GM23248 (cell line): ENCODE measurements at regions not wholly inside any gene's neighbourhood (a gene's known extent, or its start where the extent isn't known, plus 50 kb on each side); places are given as distances from the start of the nearest gene placed in this dataset.

Source experiments
- DNase-seq: peaks from one replicate; pipeline ENCODE4 v3.0.0-alpha.2; 2015
- H2AFZ ChIP-seq: fragments of 200-600 bp; sonication (generic); 2 replicates; pipeline ENCODE4 v1.6.1; 2016; ENCODE audit warnings: antibody characterized with exemption
- H3F3A ChIP-seq: fragments of 200-600 bp; sonication (generic); 2 replicates; pipeline ENCODE4 v1.6.1; 2016; ENCODE audit warnings: mild to moderate bottlenecking, antibody characterized with exemption, mixed run types; ENCODE audit not compliant: insufficient read depth
- H3K27ac ChIP-seq: fragments of 200-600 bp; sonication (generic); 2 replicates; pipeline ENCODE4 v1.5.1; 2016; ENCODE audit warnings: mild to moderate bottlenecking
- H3K27me3 ChIP-seq: fragments of 200-600 bp; sonication (generic); replicated peaks from 2 replicates; pipeline ENCODE4 v1.6.1; 2016; ENCODE audit warnings: mild to moderate bottlenecking; ENCODE audit not compliant: insufficient read depth
- H3K36me3 ChIP-seq: fragments of 200-600 bp; sonication (generic); 2 replicates; pipeline ENCODE4 v1.6.1; 2016; ENCODE audit warnings: low read depth, mild to moderate bottlenecking
- H3K4me1 ChIP-seq: fragments of 200-600 bp; sonication (generic); 2 replicates; pipeline ENCODE4 v1.6.1; 2016; ENCODE audit warnings: mild to moderate bottlenecking; ENCODE audit not compliant: insufficient read depth
- H3K4me2 ChIP-seq: fragments of 200-600 bp; sonication (generic); one replicate; pipeline ENCODE4 v1.6.1; 2016; ENCODE audit warnings: mild to moderate bottlenecking; ENCODE audit not compliant: unreplicated experiment
- H3K4me3 ChIP-seq: fragments of 200-600 bp; sonication (generic); 2 replicates; pipeline ENCODE4 v1.5.1; 2016; ENCODE audit warnings: mild to moderate bottlenecking
- H3K79me2 ChIP-seq: fragments of 200-600 bp; sonication (generic); 2 replicates; pipeline ENCODE4 v1.6.1; 2016; ENCODE audit warnings: mild to moderate bottlenecking; ENCODE audit not compliant: insufficient read depth
- H3K9ac ChIP-seq: fragments of 200-600 bp; sonication (generic); 2 replicates; pipeline ENCODE4 v1.6.1; 2016; ENCODE audit warnings: mild to moderate bottlenecking
- H3K9me2 ChIP-seq: fragments of 200-600 bp; sonication (generic); 2 replicates; pipeline ENCODE4 v1.6.1; 2016; ENCODE audit warnings: mixed run types, mild to moderate bottlenecking, moderate library complexity; ENCODE audit not compliant: insufficient read depth
- H3K9me3 ChIP-seq: fragments of 200-600 bp; sonication (generic); one replicate; pipeline ENCODE4 v1.6.1; 2017; ENCODE audit warnings: low read depth
- H4K20me1 ChIP-seq: fragments of 200-600 bp; sonication (generic); 2 replicates; pipeline ENCODE4 v1.6.0; 2016; ENCODE audit not compliant: insufficient read depth
- EZH2 ChIP-seq: fragments of 200-600 bp; sonication (generic); IDR thresholded peaks from 2 replicates; pipeline ENCODE4 v1.6.1; 2018; ENCODE audit warnings: antibody characterized with exemption, mild to moderate bottlenecking; ENCODE audit not compliant: insufficient read depth, poor library complexity, severe bottlenecking
- EZH2phosphoT487 ChIP-seq: fragments of 200-600 bp; sonication (generic); IDR thresholded peaks from 2 replicates; pipeline ENCODE4 v1.6.1; 2018; ENCODE audit warnings: antibody characterized with exemption, moderate library complexity, mild to moderate bottlenecking, low read depth; ENCODE audit not compliant: insufficient read depth
- WGBS, 2 experiments: methylation state at CpG; one replicate each; pipeline ENCODE4 v1.1.6; 2015 to 2017; ENCODE audit warnings: low lambda C conversion rate in 2 of 2, low coverage in 1 of 2; ENCODE audit errors: missing lambda C conversion rate in 2 of 2; 5-methylcytosine and 5-hydroxymethylcytosine counted together
- in situ Hi-C: fragments of 300-500 bp; cut with MboI; formaldehyde crosslinking; loops from 2 replicates; pipeline ENCODE4 v1.15.0; 2020

GRCh38 chr2:47650001-47650535 is 79.3 kb upstream of the KCNK12 start:
- no peaks in the 10 kb centered on the region for H3K36me3 ChIP-seq
- peaks cover 22% of the 10 kb centered on the region for H3K27me3 ChIP-seq
- TF ChIP-seq EZH2phosphoT487 (no peak), EZH2 (no peak)
- no peaks in the 10 kb centered on the region for H3K79me2 ChIP-seq
- H3K4me2 ChIP-seq = no peak overlapping the region
- H3K9me3 ChIP-seq = no peaks in the 10 kb centered on the region
- no peak overlapping the region for H3K4me3 ChIP-seq
- WGBS, 2 experiments = 5 to 6% methylated on average over 9 of the region's 9 CpGs
- in situ Hi-C loops = no loop called here
- no peaks in the 10 kb centered on the region for H4K20me1 ChIP-seq
- H3K9ac ChIP-seq = no peak overlapping the region
- no peaks in the 10 kb centered on the region for H3K4me1 ChIP-seq
- H3K9me2 ChIP-seq = no peaks in the 10 kb centered on the region
- H3F3A ChIP-seq = no peaks in the 10 kb centered on the region
- no peak overlapping the region for H2AFZ ChIP-seq
- DNase-seq = no peak
- no peak overlapping the region for H3K27ac ChIP-seq

- no peaks in the 10 kb centered on the region for H3K9me2 ChIP-seq
- in situ Hi-C loops = no loop called here
- H2AFZ ChIP-seq = no peak overlapping the region
- no peak overlapping the region for H3K4me3 ChIP-seq
- no peaks in the 10 kb centered on the region for H4K20me1 ChIP-seq
- H3K27ac ChIP-seq = no peak overlapping the region
- H3K9me3 ChIP-seq = no peaks in the 10 kb centered on the region
- H3K79me2 ChIP-seq = no peaks in the 10 kb centered on the region
- TF ChIP-seq EZH2 (no peak), EZH2phosphoT487 (no peak)
- WGBS, 2 experiments = 33 to 39% methylated on average over 1 of the region's 1 CpG
- DNase-seq = no peak
- no peak overlapping the region for H3K9ac ChIP-seq
- no peaks in the 10 kb centered on the region for H3F3A ChIP-seq
- H3K4me2 ChIP-seq = no peak overlapping the region
- no peaks in the 10 kb centered on the region for H3K4me1 ChIP-seq
- no peaks in the 10 kb centered on the region for H3K36me3 ChIP-seq
- H3K27me3 ChIP-seq = peaks cover 15% of the 10 kb centered on the region
These were observed 74.5 kb upstream of the KCNK12 start for GRCh38 chr2:47645246-47645645.

- Histone ChIP-seq H3F3A (no peaks in the 10 kb centered on the region), H3K4me3 (no peak overlapping the region), H3K4me1 (no peaks in the 10 kb centered on the region), H3K27me3 (peaks cover 11% of the 10 kb centered on the region), H3K79me2 (no peaks in the 10 kb centered on the region), H3K36me3 (no peaks in the 10 kb centered on the region), H3K4me2 (no peak overlapping the region), H4K20me1 (no peaks in the 10 kb centered on the region), H3K9me3 (no peaks in the 10 kb centered on the region), H3K9me2 (no peaks in the 10 kb centered on the region), H3K9ac (no peak overlapping the region), H3K27ac (no peak overlapping the region), H2AFZ (no peak overlapping the region)
- TF ChIP-seq EZH2phosphoT487 (no peak), EZH2 (no peak)
- in situ Hi-C loops = no loop called here
- DNase-seq = no peak
- 59 to 62% methylated on average over 4 of the region's 4 CpGs for WGBS, 2 experiments
These were observed 73.6 kb upstream of the KCNK12 start for GRCh38 chr2:47644351-47644750.

GRCh38 chr2:47641366-47641765 is 70.6 kb upstream of the KCNK12 start:
- 65 to 70% methylated on average over 2 of the region's 2 CpGs for WGBS, 2 experiments
- DNase-seq = no peak

GRCh38 chr2:47640356-47640755 is 69.6 kb upstream of the KCNK12 start:
- H3K36me3 ChIP-seq = no peaks in the 10 kb centered on the region
- WGBS, 2 experiments = 62 to 68% methylated on average over 3 of the region's 3 CpGs
- no peak overlapping the region for H3K4me2 ChIP-seq
- peaks cover 18% of the 10 kb centered on the region for H3K27me3 ChIP-seq
- no peak overlapping the region for H2AFZ ChIP-seq
- no peaks in the 10 kb centered on the region for H3K4me1 ChIP-seq
- H3K9me3 ChIP-seq = no peaks in the 10 kb centered on the region
- H3K79me2 ChIP-seq = no peaks in the 10 kb centered on the region
- no peak overlapping the region for H3K9ac ChIP-seq
- H3K9me2 ChIP-seq = no peaks in the 10 kb centered on the region
- TF ChIP-seq EZH2 = no peak
- no peak for TF ChIP-seq EZH2phosphoT487
- H3F3A ChIP-seq = no peaks in the 10 kb centered on the region
- H4K20me1 ChIP-seq = no peaks in the 10 kb centered on the region
- no peak overlapping the region for H3K27ac ChIP-seq
- in situ Hi-C loops = no loop called here
- H3K4me3 ChIP-seq = no peak overlapping the region
- no peak for DNase-seq

More at GRCh38 chr2:47641366-47641765, 70.6 kb upstream of the KCNK12 start:
- peaks cover 18% of the 10 kb centered on the region for H3K27me3 ChIP-seq
- no peaks in the 10 kb centered on the region for H3K36me3 ChIP-seq
- H3K4me2 ChIP-seq = no peak overlapping the region
- no peak overlapping the region for H3K4me3 ChIP-seq
- H3K9me2 ChIP-seq = no peaks in the 10 kb centered on the region
- no peaks in the 10 kb centered on the region for H4K20me1 ChIP-seq
- H3K9me3 ChIP-seq = no peaks in the 10 kb centered on the region
- no peak overlapping the region for H3K9ac ChIP-seq
- no peak overlapping the region for H3K27ac ChIP-seq
- no peaks in the 10 kb centered on the region for H3K79me2 ChIP-seq
- no peaks in the 10 kb centered on the region for H3F3A ChIP-seq
- no peaks in the 10 kb centered on the region for H3K4me1 ChIP-seq
- in situ Hi-C loops = no loop called here
- TF ChIP-seq EZH2 (no peak), EZH2phosphoT487 (no peak)
- H2AFZ ChIP-seq = no peak overlapping the region
